K562 (cell line): ENCODE measurements at regions not wholly inside any gene's neighbourhood (a gene's known extent, or its start where the extent isn't known, plus 50 kb on each side); places are given as distances from the start of the nearest gene placed in this dataset.

ENCODE experiments used
- BDP1 ChIP-seq: IDR thresholded peaks from 3 replicates; pipeline ENCODE4 v1.6.1; 2011; ENCODE audit not compliant: insufficient read length, insufficient read depth
- BRCA1 ChIP-seq, 2 experiments: fragments of 450-650 bp in 1 of 2; sonication (generic) in 1 of 2; formaldehyde crosslinking in 1 of 2; IDR thresholded peaks; 2 replicates each; pipeline versions ENCODE4 v1.5.0 to v1.6.1; 2017 to 2020; ENCODE audit warnings: mild to moderate bottlenecking in 1 of 2, missing genetic modification reagents in 1 of 2
- FOXJ3 ChIP-seq: sonication (generic); formaldehyde crosslinking; IDR thresholded peaks from 2 replicates; pipeline ENCODE4 v1.4.0; 2020; ENCODE audit warnings: mild to moderate bottlenecking, missing genetic modification reagents
- HEY1 ChIP-seq: fragments of 250-450 bp; sonication (Bioruptor Pico); IDR thresholded peaks from 2 replicates; pipeline ENCODE4 v1.5.0; 2020; ENCODE audit warnings: mild to moderate bottlenecking, moderate library complexity, borderline replicate concordance
- MCM7 ChIP-seq, 2 experiments: fragments of 450-650 bp; IDR thresholded peaks; 2 replicates each; pipeline ENCODE4 v1.6.1; 2016 to 2018
- PCBP2 ChIP-seq: fragments of 200-400 bp; formaldehyde crosslinking; IDR thresholded peaks from 2 replicates; pipeline ENCODE4 v1.6.1; 2018; ENCODE audit warnings: low read length, low read depth, mild to moderate bottlenecking, moderate library complexity; ENCODE audit not compliant: poor library complexity, severe bottlenecking
- RBBP5 ChIP-seq: fragments of 200-600 bp; sonication (generic); IDR thresholded peaks from 2 replicates; pipeline ENCODE4 v1.6.1; 2012; ENCODE audit warnings: borderline replicate concordance, mild to moderate bottlenecking, low read length, control low read depth, inconsistent platforms; ENCODE audit not compliant: insufficient read depth, poor library complexity, severe bottlenecking
- RFX1 ChIP-seq: fragments of 450-650 bp; IDR thresholded peaks from 2 replicates; pipeline ENCODE4 v1.6.1; 2016; ENCODE audit warnings: mild to moderate bottlenecking, moderate library complexity
- SRSF9 ChIP-seq: fragments of 200-400 bp; formaldehyde crosslinking; IDR thresholded peaks from 2 replicates; pipeline ENCODE4 v1.6.1; 2017; ENCODE audit warnings: low read depth, low read length, borderline replicate concordance
- TEAD4 ChIP-seq, 2 experiments: sonication (generic) in 1 of 2; formaldehyde crosslinking in 1 of 2; IDR thresholded peaks; 2 replicates each; pipeline versions ENCODE4 v1.6.1 to v1.8.0; 2012 to 2022; ENCODE audit warnings: borderline replicate concordance in 1 of 2, inconsistent platforms in 1 of 2, low read length in 1 of 2, mild to moderate bottlenecking in 1 of 2, missing genetic modification reagents in 1 of 2
- ZNF239 ChIP-seq: fragments of 250-450 bp; sonication (Bioruptor Pico); IDR thresholded peaks from 2 replicates; pipeline ENCODE4 v1.4.0; 2020; ENCODE audit warnings: mild to moderate bottlenecking
- ZNF311 ChIP-seq: fragments of 250-450 bp; sonication (Bioruptor Pico); IDR thresholded peaks from 2 replicates; pipeline ENCODE4 v1.4.0; 2020; ENCODE audit warnings: mild to moderate bottlenecking, moderate library complexity
- ZNF395 ChIP-seq: fragments of 200-800 bp; sonication (Bioruptor generic); IDR thresholded peaks from 2 replicates; pipeline ENCODE4 v1.6.1; 2017; ENCODE audit warnings: missing genetic modification characterization, missing compliant biosample characterization
- ZNF551 ChIP-seq: fragments of 250-450 bp; sonication (Bioruptor Pico); IDR thresholded peaks from 2 replicates; pipeline ENCODE4 v1.5.0; 2021; ENCODE audit warnings: mild to moderate bottlenecking, moderate library complexity
- TF ChIP-seq, protein P1 (sequence below), 2 experiments: fragments of 450-650 bp in 1 of 2; sonication (generic) in 1 of 2; formaldehyde crosslinking in 1 of 2; IDR thresholded peaks; 2 replicates each; pipeline versions ENCODE4 v1.7.1 to v1.9.0; 2016 to 2022; ENCODE audit warnings: inconsistent platforms in 1 of 2, mild to moderate bottlenecking in 1 of 2, missing genetic modification reagents in 1 of 2
- TF ChIP-seq, protein P2 (sequence below): fragments of 450-650 bp; formaldehyde crosslinking; IDR thresholded peaks from 2 replicates; pipeline ENCODE4 v1.4.0; 2020; ENCODE audit warnings: mild to moderate bottlenecking, moderate library complexity

DNA sequence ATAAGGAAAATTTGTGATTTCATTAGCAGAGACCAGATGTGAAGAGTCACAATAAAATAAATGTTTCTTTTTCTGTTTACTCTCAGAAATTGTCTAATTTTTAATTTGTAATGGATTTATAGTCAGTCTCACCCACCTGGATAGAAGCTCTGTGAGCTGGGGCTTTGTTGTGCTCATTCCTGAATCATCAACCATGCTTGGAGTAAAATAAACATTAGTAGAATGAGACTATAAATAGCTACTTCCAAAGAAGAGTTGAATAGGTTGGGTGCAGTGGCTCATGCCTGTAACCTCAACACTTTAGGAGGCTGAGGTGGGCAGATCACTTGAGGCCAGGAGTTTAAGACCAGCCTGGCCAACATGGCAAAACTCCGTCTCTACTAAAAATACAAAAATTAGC lies 185.3 kb upstream of the FBXO33 start (continued):
- TF ChIP-seq, protein P1, sequence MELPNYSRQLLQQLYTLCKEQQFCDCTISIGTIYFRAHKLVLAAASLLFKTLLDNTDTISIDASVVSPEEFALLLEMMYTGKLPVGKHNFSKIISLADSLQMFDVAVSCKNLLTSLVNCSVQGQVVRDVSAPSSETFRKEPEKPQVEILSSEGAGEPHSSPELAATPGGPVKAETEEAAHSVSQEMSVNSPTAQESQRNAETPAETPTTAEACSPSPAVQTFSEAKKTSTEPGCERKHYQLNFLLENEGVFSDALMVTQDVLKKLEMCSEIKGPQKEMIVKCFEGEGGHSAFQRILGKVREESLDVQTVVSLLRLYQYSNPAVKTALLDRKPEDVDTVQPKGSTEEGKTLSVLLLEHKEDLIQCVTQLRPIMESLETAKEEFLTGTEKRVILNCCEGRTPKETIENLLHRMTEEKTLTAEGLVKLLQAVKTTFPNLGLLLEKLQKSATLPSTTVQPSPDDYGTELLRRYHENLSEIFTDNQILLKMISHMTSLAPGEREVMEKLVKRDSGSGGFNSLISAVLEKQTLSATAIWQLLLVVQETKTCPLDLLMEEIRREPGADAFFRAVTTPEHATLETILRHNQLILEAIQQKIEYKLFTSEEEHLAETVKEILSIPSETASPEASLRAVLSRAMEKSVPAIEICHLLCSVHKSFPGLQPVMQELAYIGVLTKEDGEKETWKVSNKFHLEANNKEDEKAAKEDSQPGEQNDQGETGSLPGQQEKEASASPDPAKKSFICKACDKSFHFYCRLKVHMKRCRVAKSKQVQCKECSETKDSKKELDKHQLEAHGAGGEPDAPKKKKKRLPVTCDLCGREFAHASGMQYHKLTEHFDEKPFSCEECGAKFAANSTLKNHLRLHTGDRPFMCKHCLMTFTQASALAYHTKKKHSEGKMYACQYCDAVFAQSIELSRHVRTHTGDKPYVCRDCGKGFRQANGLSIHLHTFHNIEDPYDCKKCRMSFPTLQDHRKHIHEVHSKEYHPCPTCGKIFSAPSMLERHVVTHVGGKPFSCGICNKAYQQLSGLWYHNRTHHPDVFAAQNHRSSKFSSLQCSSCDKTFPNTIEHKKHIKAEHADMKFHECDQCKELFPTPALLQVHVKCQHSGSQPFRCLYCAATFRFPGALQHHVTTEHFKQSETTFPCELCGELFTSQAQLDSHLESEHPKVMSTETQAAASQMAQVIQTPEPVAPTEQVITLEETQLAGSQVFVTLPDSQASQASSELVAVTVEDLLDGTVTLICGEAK (IDR thresholded peaks at IDR 0.05) = no peak
- TF ChIP-seq, protein P1 (CRISPR knock-in tag; IDR thresholded peaks at IDR 0.05) = no peak
- TF ChIP-seq ZNF239 (CRISPR knock-in tag) = no peak
- no peak for TF ChIP-seq ZNF395 (CRISPR knock-in tag)
- TF ChIP-seq ZNF551 (CRISPR knock-in tag) = no peak
- no peak for TF ChIP-seq TEAD4 (IDR thresholded peaks at IDR 0.05; ENCODE audit: low read length)
- TF ChIP-seq TEAD4 (CRISPR knock-in tag; IDR thresholded peaks at IDR 0.05; ENCODE audit: borderline replicate concordance) = no peak
- TF ChIP-seq BDP1 = no peak
- no peak for TF ChIP-seq FOXJ3 (CRISPR knock-in tag)
- TF ChIP-seq, protein P2, sequence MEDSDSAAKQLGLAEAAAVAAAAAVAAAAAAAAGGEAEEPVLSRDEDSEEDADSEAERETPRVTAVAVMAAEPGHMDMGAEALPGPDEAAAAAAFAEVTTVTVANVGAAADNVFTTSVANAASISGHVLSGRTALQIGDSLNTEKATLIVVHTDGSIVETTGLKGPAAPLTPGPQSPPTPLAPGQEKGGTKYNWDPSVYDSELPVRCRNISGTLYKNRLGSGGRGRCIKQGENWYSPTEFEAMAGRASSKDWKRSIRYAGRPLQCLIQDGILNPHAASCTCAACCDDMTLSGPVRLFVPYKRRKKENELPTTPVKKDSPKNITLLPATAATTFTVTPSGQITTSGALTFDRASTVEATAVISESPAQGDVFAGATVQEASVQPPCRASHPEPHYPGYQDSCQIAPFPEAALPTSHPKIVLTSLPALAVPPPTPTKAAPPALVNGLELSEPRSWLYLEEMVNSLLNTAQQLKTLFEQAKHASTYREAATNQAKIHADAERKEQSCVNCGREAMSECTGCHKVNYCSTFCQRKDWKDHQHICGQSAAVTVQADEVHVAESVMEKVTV (CRISPR knock-in tag) = no peak
- no peak for TF ChIP-seq HEY1 (CRISPR knock-in tag)
- TF ChIP-seq RBBP5 = no peak
- no peak for TF ChIP-seq PCBP2
- no peak for TF ChIP-seq BRCA1 (IDR thresholded peaks at IDR 0.05)
- no peak for TF ChIP-seq BRCA1 (CRISPR knock-in tag; IDR thresholded peaks at IDR 0.05)
- TF ChIP-seq MCM7 (IDR thresholded peaks at IDR 0.05) = no peak
- no peak for TF ChIP-seq ZNF311 (CRISPR knock-in tag)
- TF ChIP-seq RFX1 = no peak
- no peak for TF ChIP-seq SRSF9
